Erythroblast (primary cell): ENCODE measurements at regions not wholly inside any gene's neighbourhood (a gene's known extent, or its start where the extent isn't known, plus 50 kb on each side); places are given as distances from the start of the nearest gene placed in this dataset.

Experiments used
- GATA1 ChIP-seq: IDR thresholded peaks from 2 replicates; pipeline ENCODE4 v1.6.1; 2011; ENCODE audit warnings: low read depth, mild to moderate bottlenecking, control low read depth, low read length, moderate library complexity
- POLR2A ChIP-seq: IDR thresholded peaks from 2 replicates; pipeline ENCODE4 v1.6.1; 2011; ENCODE audit warnings: mild to moderate bottlenecking, low read length

DNA sequence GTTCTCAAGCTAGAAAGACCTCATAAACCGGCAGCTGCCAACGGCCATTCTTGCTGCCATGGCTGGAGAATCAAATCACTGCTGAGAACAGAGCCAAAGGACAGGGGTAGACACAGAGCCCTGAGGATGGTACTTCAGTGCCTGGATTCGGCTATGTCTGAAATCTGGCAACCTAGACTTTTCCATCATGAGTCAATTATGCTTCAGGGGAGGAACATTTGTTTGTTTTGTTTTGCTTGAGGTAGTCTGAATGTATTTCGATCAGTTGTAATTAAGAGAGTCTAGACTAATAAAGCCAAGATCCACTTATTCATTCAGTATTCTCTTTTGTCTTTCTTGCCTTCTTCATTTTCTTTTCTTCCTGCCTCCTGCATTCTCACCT lies 122.8 kb upstream of the SH3BP4 start:
- no peak for TF ChIP-seq POLR2A
- no peak for TF ChIP-seq GATA1
